ENCODE measurements at regions not wholly inside any gene's neighbourhood (a gene's known extent, or its start where the extent isn't known, plus 50 kb on each side); places are given as distances from the start of the nearest gene placed in this dataset.

GRCh38 chr2:21429747-21430146, 306.0 kb downstream of the TDRD15 start:
- no peak overlapping the region for H3K27ac ChIP-seq
- TF ChIP-seq ZFX (IDR thresholded peaks at IDR 0.05): no peak
- no peak for TF ChIP-seq CTCF (conservative IDR thresholded peaks at IDR 0.05)

- no peak overlapping the region for H3K27ac ChIP-seq
- TF ChIP-seq CTCF (conservative IDR thresholded peaks at IDR 0.05) (no peak), ZFX (IDR thresholded peaks at IDR 0.05) (no peak)
These were observed 307.3 kb downstream of the TDRD15 start for GRCh38 chr2:21431078-21431477.

GRCh38 chr2:21438949-21439348, 315.2 kb downstream of the TDRD15 start:
- H3K27ac ChIP-seq: no peak overlapping the region
- no peak for TF ChIP-seq ZFX (IDR thresholded peaks at IDR 0.05)
- no peak for TF ChIP-seq CTCF (conservative IDR thresholded peaks at IDR 0.05)

GRCh38 chr2:21441442-21441841, 317.7 kb downstream of the TDRD15 start:
- TF ChIP-seq ZFX (IDR thresholded peaks at IDR 0.05) (no peak), CTCF (conservative IDR thresholded peaks at IDR 0.05) (no peak)

GRCh38 chr2:21443494-21444105, 319.8 kb downstream of the TDRD15 start:
- TF ChIP-seq ZFX (IDR thresholded peaks at IDR 0.05): no peak
- TF ChIP-seq CTCF (conservative IDR thresholded peaks at IDR 0.05): no peak
- H3K27ac ChIP-seq: no peak overlapping the region

More at GRCh38 chr2:21441442-21441841, 317.7 kb downstream of the TDRD15 start:
- H3K27ac ChIP-seq: no peak overlapping the region

- TF ChIP-seq ZFX (IDR thresholded peaks at IDR 0.05) (no peak), CTCF (conservative IDR thresholded peaks at IDR 0.05) (no peak)
- no peak overlapping the region for H3K27ac ChIP-seq
These were observed 326.1 kb downstream of the TDRD15 start for GRCh38 chr2:21449881-21450280.

GRCh38 chr2:21451403-21451802, 327.6 kb downstream of the TDRD15 start:
- H3K27ac ChIP-seq: no peak overlapping the region
- TF ChIP-seq ZFX (IDR thresholded peaks at IDR 0.05): no peak
- TF ChIP-seq CTCF (conservative IDR thresholded peaks at IDR 0.05): no peak

Data from C4-2B (cell line).